ENCODE measurements at regions not wholly inside any gene's neighbourhood (a gene's known extent, or its start where the extent isn't known, plus 50 kb on each side); places are given as distances from the start of the nearest gene placed in this dataset.
A peak's percentile ranks its signal among the peaks of the same experiment; 100 is the strongest.
"Not testable (repeated sequence)": the region's sequence is repeated elsewhere in the genome, so short reads cannot be mapped to it uniquely, and the experiment has no call there.

DNA sequence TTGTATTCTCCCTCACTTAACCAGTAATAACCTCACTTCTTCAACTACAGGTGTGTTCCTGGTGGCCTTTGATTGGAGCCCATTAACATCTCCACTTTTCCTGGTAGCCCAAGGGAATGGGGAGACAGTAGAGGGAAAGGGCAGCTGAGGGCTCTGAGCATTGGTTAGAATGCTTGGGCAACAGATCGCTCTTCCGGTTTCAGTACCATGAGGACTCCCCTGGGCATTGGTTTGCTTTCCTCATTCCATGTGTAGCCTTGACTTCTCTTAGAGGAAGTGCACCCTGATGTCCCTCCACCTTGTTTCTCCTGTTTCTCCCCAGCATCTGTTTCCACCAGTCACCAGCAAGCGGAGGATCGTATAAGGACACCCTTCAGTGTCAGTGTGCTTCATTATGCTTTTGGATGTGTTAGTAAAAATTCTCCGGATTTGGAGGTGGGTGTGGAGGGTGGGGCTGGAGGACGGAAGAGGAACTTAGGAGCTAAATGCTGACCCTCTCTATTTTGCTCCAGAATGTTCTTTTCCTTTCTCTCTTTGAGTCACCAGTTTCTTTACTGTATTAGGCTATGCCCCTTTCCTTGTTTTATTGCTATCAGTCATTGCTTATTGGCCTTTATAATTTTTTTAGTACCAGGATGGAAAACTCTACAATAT, 50.6 kb upstream of the ZNG1B start:
- DNase-seq, result not testable (repeated sequence)

DNA sequence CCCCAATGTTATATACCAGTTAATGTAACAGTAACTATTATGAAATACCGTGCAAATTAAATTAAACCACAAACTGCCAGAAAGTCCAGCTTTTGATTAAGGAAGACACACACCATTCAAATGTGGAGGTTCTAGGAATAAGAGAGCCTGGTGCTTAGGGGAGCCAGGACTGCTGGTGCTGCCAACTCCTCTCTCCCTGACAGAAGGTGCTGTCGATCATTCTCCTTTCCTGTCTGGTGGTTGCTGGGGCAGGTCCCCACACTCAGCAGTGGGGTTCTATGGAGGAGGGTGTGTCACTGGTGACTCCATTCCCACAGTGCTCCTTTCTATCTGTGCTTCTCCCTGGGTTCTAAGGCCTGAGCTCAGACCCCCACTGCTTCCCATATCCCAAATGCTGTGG, 57.9 kb upstream of the ZNG1B start:
- not testable (repeated sequence) for DNase-seq

DNA sequence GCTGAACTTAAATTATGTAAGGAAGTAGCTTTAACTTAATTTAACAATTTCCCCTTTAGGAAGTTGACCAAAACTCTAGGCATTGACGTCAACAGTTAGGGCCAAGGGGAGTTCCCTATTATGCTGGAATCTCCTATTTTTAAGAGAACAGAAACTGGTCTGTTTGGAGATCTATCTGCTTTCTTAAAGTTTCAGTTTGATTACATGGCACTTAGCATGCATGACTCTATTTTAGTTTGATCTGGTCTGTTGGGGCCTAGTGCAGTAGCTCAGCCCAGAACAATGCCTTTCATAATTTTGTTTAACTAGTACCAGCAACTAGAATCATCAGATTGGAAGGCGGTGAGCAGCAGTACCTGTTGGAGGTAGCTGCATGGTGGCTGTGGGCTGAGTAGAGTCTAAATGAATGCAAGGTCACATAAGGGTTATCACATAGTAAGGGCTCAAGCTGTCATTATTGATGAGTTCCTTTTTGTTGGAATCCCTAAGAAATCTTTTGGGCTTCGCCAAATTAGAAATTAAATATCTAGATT, 60.5 kb upstream of the ZNG1B start:
- no peak for DNase-seq

GRCh38 chr2:113376253-113376912, 61.1 kb upstream of the ZNG1B start:
- no peak for DNase-seq

- not testable (repeated sequence) for DNase-seq
Observed at GRCh38 chr2:113374857-113375256, 62.6 kb upstream of the ZNG1B start.

- not testable (repeated sequence) for DNase-seq
Observed at GRCh38 chr2:113372258-113372834, 65.1 kb upstream of the ZNG1B start.

- DNase-seq, result peak; percentile 71
Observed at GRCh38 chr2:113370478-113371091, 66.9 kb upstream of the ZNG1B start.

DNA sequence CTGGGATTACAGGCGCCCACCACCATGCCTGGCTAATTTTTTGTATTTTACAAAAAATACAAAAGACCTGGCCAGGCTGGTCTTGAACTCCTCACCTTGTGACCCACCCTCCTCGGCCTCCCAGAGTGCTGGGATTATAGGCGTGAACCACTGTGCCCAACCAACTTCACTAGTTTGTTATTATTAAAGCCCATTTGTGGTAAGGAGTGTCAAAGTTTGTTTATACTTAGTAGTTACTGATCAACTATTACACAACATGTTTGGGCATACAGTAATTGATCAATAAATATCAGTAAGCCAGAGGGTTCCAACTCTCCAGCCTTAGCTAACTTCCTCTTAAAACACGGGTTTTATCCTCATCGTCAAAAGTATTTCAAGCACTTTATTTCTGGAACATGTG, 67.5 kb upstream of the ZNG1B start:
- no peak for DNase-seq

- not testable (repeated sequence) for DNase-seq
Observed at GRCh38 chr2:113368581-113368980, 68.9 kb upstream of the ZNG1B start.

GRCh38 chr2:113366821-113367220, 70.7 kb upstream of the ZNG1B start:
- not testable (repeated sequence) for DNase-seq

- not testable (repeated sequence) for DNase-seq
Observed at GRCh38 chr2:113365791-113366190, 71.7 kb upstream of the ZNG1B start.

DNA sequence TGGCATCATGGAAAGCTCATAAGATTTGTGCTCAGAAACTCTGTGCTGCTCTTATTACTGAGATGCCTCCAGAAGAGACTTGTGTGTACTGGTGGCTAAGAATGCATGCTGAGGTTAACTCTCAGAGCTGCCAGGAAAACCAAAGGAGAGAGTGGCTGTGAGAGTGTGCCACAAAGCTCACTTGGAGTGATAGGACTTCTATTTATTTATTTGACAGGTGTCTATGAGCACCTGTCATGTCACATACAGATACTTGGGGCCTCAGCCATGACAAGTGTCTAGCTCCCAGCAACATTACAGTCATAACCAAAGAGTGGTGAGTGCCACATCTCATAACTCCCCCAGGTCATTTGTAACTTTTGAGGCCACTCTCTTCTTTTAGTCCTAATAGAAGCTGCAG, 72.2 kb upstream of the ZNG1B start:
- DNase-seq, result not testable (repeated sequence)

DNA sequence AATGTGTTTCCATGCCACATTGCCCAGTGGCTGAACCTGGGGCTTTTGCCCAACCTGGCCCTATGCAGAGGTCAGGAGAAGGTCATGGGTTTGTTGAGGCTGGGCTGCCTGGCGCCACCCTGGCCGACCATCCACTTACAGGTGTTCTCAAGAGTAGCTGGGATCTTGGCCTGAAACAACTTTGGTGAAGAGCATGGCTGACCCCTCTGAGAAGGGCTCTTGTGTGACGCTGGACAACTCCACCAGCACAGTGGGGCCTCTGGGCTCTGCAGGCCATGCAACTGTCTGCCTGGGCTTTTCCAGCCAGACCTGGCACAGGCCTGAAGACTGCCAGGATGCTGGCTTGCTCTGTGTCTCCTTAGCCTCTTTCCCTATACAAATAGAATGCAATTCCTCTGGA, 76.4 kb upstream of the ZNG1B start:
- no peak for DNase-seq

- DNase-seq, result no peak
Observed at GRCh38 chr2:113357071-113357470, 78.3 kb upstream of the PAX8 start.

DNA sequence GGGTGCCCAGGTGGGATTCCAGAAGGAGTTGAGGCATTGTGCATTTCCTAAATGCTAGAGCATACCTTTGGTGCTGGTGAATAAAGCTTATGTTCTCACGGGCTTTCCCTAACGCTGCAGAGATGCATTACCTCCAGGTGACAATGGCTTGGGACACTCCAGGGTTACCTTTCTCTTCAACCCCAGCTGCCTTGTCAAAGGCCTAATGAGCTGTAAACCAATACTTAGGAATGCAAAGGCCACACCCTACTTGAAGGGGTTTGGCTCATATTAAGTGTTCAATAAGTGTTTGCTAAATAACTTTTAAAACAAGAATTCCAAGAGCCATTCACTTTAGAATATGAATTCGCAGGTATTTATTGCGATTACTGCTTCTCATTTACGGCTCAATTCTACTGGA, 77.6 kb upstream of the PAX8 start:
- DNase-seq, result not testable (repeated sequence)

DNA sequence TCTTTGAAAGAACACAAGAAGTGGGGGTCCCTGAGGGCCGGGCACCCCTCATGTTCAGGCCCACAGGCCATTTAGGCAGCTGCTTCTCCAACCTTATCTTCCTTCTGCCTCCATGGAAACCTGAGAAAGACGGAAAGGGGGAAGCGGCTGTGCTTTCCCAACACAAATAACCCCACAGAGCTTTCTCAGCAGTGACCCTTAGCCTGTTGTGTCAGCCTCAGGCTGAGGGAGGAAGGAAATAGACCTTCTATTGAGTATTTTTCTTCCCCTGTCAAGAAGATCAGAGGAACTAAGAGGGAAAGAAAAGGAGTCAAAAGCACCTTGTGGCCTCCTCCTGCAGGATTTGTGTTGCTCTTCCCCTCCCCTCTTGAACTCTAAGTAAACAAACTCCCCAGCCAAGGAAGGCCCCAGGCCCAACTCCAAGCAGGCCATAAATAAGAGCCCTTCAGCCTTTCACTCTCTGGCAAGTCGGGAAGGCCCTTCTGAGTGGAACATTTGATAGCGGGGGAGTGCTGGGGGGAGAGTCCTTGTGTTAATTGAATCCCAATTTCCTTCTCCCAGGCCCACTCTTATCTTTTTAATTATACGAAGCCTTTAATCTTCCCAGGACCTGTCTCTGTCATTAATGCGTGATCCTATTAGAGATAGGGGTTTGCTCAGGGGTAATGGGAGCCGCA, 76.8 kb upstream of the PAX8 start:
- DNase-seq, result not testable (repeated sequence)

- no peak for DNase-seq
Observed at GRCh38 chr2:113351375-113352355, 72.9 kb upstream of the PAX8 start.

- not testable (repeated sequence) for DNase-seq
Observed at GRCh38 chr2:113343800-113344199, 65.1 kb upstream of the PAX8 start.

DNA sequence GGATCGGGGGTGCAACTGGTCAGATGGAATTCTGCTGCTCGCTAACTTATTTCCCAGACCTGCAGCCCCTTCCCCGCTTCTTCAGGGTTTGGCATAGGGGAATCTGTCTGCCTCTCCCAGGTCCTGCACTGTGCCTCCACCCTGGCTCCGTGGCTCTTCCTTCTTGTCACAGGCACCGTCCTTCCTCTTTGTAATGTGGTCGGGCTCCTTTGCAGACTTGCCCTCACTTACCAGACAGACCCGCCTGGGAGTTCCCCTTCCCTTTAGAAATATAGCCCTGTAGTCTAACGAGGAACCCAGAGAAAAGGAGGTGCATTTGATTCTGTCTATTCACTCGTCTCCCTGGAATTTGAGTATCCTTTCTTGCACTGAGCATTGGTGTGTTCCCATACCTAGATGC, 63.9 kb upstream of the PAX8 start:
- peak; percentile 3 for DNase-seq

- not testable (repeated sequence) for DNase-seq
Observed at GRCh38 chr2:113341870-113342253, 63.1 kb upstream of the PAX8 start.

DNA sequence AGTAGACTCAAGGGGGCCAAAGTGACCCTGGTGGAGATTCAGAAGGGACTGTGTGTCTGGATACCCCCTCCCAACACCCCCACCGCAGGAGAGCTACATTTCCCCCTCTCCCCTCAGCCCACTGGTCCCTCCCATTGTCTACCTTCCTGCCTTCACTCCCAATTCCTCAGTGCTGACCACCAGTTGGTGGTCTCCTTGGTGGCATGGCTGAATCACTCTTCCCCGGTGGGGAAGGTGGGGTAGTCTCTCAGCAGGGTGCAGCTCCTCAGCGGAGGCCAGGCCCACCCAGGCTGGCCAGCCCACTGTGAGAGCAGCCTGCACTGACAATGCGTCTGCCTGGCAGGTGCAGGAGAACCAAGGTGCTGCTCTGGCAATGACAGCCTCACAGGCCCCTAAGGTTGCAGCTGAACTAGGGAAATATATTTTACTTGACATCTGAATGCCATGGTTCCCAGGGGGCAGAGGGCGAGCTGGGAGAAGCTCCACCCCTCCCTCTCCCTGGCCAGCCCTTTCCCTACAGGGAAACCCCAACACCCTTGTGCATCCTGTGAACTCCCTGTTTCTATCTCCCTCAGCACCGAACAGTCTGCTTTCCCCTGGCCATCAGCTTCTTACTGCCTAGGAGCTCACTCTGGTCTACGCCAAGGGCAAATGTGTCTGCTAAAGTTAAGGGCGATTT, 62.6 kb upstream of the PAX8 start:
- no peak for DNase-seq
